Sigmoid colon (tissue), 4 donors: ENCODE measurements at regions not wholly inside any gene's neighbourhood (a gene's known extent, or its start where the extent isn't known, plus 50 kb on each side); places are given as distances from the start of the nearest gene placed in this dataset.

Experiments used
- EP300 ChIP-seq, 4 donors: sonication (generic); formaldehyde crosslinking; IDR thresholded peaks; one replicate each; pipeline ENCODE4 v1.6.1; 2017; ENCODE audit warnings: antibody characterized with exemption in 4 of 4
- TF ChIP-seq, protein P1 (sequence below), 4 experiments: fragments of 450-650 bp in 3 of 4; fragments of 200-600 bp in 1 of 4; IDR thresholded peaks; one replicate each; pipeline ENCODE4 v1.5.1; 2016 to 2019; ENCODE audit warnings: antibody characterized with exemption in 4 of 4, mild to moderate bottlenecking in 3 of 4, moderate library complexity in 2 of 4

DNA sequence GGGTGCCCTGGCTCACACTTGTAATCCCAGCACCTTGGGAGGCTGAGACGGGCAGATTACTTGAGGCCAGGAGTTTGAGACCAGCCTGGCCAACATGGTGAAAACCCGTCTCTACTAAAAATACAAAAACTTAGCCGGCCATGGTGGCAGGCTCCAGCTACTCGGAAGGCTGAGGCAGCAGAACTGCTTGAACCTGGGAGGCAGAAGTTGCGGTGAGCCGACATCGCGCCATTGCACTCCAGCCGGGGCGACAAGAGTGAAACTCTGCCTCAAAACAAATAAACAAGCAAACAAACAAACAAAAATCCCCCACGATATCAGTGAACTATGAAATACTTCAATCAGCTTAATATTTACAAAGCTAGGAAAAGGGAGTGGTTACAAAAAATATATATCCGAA, 382.3 kb upstream of the KCND2 start:
- TF ChIP-seq, protein P1, sequence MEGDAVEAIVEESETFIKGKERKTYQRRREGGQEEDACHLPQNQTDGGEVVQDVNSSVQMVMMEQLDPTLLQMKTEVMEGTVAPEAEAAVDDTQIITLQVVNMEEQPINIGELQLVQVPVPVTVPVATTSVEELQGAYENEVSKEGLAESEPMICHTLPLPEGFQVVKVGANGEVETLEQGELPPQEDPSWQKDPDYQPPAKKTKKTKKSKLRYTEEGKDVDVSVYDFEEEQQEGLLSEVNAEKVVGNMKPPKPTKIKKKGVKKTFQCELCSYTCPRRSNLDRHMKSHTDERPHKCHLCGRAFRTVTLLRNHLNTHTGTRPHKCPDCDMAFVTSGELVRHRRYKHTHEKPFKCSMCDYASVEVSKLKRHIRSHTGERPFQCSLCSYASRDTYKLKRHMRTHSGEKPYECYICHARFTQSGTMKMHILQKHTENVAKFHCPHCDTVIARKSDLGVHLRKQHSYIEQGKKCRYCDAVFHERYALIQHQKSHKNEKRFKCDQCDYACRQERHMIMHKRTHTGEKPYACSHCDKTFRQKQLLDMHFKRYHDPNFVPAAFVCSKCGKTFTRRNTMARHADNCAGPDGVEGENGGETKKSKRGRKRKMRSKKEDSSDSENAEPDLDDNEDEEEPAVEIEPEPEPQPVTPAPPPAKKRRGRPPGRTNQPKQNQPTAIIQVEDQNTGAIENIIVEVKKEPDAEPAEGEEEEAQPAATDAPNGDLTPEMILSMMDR (IDR thresholded peaks at IDR 0.05) = no peak
- TF ChIP-seq EP300 (IDR thresholded peaks at IDR 0.05) = no peak
